H1 (cell line): ENCODE measurements at regions not wholly inside any gene's neighbourhood (a gene's known extent, or its start where the extent isn't known, plus 50 kb on each side); places are given as distances from the start of the nearest gene placed in this dataset.

Source experiments
- CTCF ChIA-PET: fragments of 300-600 bp; sonication (Branson Sonifier 250); formaldehyde crosslinking; loops from one replicate; lab custom pipeline; 2021; ENCODE audit not compliant: partially characterized antibody; lab: Charles Lee
- POLR2A ChIA-PET: fragments of 300-600 bp; sonication (Branson Sonifier 250); formaldehyde crosslinking; loops from one replicate; lab custom pipeline; 2021; ENCODE audit warnings: inconsistent platforms; ENCODE audit not compliant: partially characterized antibody; lab: Charles Lee
- DNase-seq, 2 experiments: peaks; one replicate each; pipeline versions ENCODE4 v3.0.0 to v3.0.0-alpha.2; 2010 to 2022; ENCODE audit warnings: low spot score in 2 of 2, low read depth in 1 of 2, mixed read lengths in 1 of 2
- FAIRE-seq: peaks from 2 replicates; lab custom pipeline; 2011; peaks lifted over from hg19 to GRCh38; lab: Jason Lieb, UNC
- H2AFZ ChIP-seq: 2 replicates; pipeline ENCODE4 v1.8.1; 2012; ENCODE audit warnings: low read length, inconsistent platforms
- H2AK5ac ChIP-seq: 2 replicates; pipeline ENCODE4 v1.6.1; 2013; ENCODE audit warnings: low read depth, low read length
- H2BK120ac ChIP-seq: replicated peaks from 2 replicates; pipeline ENCODE3; 2013; ENCODE audit warnings: low read depth, low read length, inconsistent platforms
- H2BK12ac ChIP-seq: 2 replicates; pipeline ENCODE4 v1.6.1; 2013; ENCODE audit warnings: low read depth, low read length
- H2BK15ac ChIP-seq: 2 replicates; pipeline ENCODE4 v1.6.1; 2013; ENCODE audit warnings: low read length
- H2BK20ac ChIP-seq: 2 replicates; pipeline ENCODE4 v1.6.1; 2013; ENCODE audit warnings: low read length
- H2BK5ac ChIP-seq: 2 replicates; pipeline ENCODE4 v1.6.1; 2013; ENCODE audit warnings: low read depth, low read length
- H3K14ac ChIP-seq: 2 replicates; pipeline ENCODE4 v1.6.1; 2013; ENCODE audit warnings: inconsistent platforms; ENCODE audit not compliant: insufficient read length
- H3K18ac ChIP-seq: 2 replicates; pipeline ENCODE4 v1.6.1; 2013; ENCODE audit warnings: low read length; ENCODE audit errors: extremely low read depth
- H3K23ac ChIP-seq: 2 replicates; pipeline ENCODE4 v1.6.1; 2013; ENCODE audit warnings: inconsistent platforms; ENCODE audit not compliant: insufficient read length
- H3K23me2 ChIP-seq: 2 replicates; pipeline ENCODE4 v1.6.1; 2013; ENCODE audit warnings: low read depth, low read length
- H3K27ac ChIP-seq: 2 replicates; pipeline ENCODE4 v1.6.1; 2011; ENCODE audit warnings: low read depth, low read length, inconsistent platforms
- H3K27me3 ChIP-seq, 4 experiments: replicated peaks in 1 of 4; 1 replicate in 1 of 4; 2 replicates in 3 of 4; pipeline versions ENCODE4 v1.6.1 to v1.8.1; 2011 to 2013; ENCODE audit warnings: low read length in 3 of 4, mild to moderate bottlenecking in 3 of 4, inconsistent platforms in 2 of 4, mixed read lengths in 2 of 4, moderate library complexity in 1 of 4; ENCODE audit not compliant: control insufficient read depth in 3 of 4, insufficient read depth in 3 of 4; ENCODE audit errors: extremely low read depth in 1 of 4
- H3K36me3 ChIP-seq, 4 experiments: 2 replicates each; pipeline versions ENCODE4 v1.6.1 to v1.8.1; 2011 to 2013; ENCODE audit warnings: mild to moderate bottlenecking in 4 of 4, low read length in 3 of 4, moderate library complexity in 2 of 4, control low read depth in 1 of 4, inconsistent platforms in 1 of 4; ENCODE audit not compliant: insufficient read depth in 4 of 4, control insufficient read depth in 2 of 4
- H3K4ac ChIP-seq: replicated peaks from 2 replicates; pipeline ENCODE3; 2013; ENCODE audit warnings: low read length, low read depth, mixed read lengths, inconsistent platforms; ENCODE audit not compliant: insufficient read length
- H3K4me1 ChIP-seq, 4 experiments: replicated peaks in 1 of 4; 1 replicate in 1 of 4; 2 replicates in 3 of 4; pipeline versions ENCODE4 v1.6.1 to v1.8.1; 2011 to 2013; ENCODE audit warnings: low read length in 3 of 4, inconsistent platforms in 2 of 4, mixed read lengths in 1 of 4; ENCODE audit not compliant: insufficient read depth in 4 of 4, control insufficient read depth in 3 of 4
- H3K4me2 ChIP-seq, 2 experiments: 2 replicates each; pipeline versions ENCODE4 v1.6.1 to v1.8.1; 2011 to 2013; ENCODE audit warnings: low read depth in 2 of 2, low read length in 2 of 2, control low read depth in 1 of 2, inconsistent platforms in 1 of 2, mild to moderate bottlenecking in 1 of 2; ENCODE audit not compliant: insufficient read depth in 1 of 2
- H3K4me3 ChIP-seq, 4 experiments: fragments of 200-600, 300-600 bp in 1 of 4; sonication (generic), shearing (Covaris generic), sonication (Bioruptor Twin) in 1 of 4; 2 replicates each; pipeline versions ENCODE4 v1.5.1 to v1.8.1; 2011 to 2016; ENCODE audit warnings: low read length in 4 of 4, low read depth in 3 of 4, control low read depth in 2 of 4, inconsistent platforms in 2 of 4, mild to moderate bottlenecking in 2 of 4, mixed read lengths in 1 of 4, moderate library complexity in 1 of 4; ENCODE audit not compliant: insufficient read depth in 2 of 4; ENCODE audit errors: extremely low read depth in 1 of 4
- H3K56ac ChIP-seq: replicated peaks from 2 replicates; pipeline ENCODE3; 2013; ENCODE audit warnings: low read depth, mild to moderate bottlenecking, mixed read lengths, low read length, inconsistent platforms; ENCODE audit not compliant: insufficient read length
- H3K79me1 ChIP-seq: 2 replicates; pipeline ENCODE4 v1.6.1; 2013; ENCODE audit warnings: low read depth, low read length, control low read depth
- H3K79me2 ChIP-seq, 2 experiments: 2 replicates each; pipeline versions ENCODE4 v1.6.1 to v1.8.1; 2012 to 2013; ENCODE audit warnings: low read length in 2 of 2, mild to moderate bottlenecking in 2 of 2, inconsistent platforms in 1 of 2; ENCODE audit not compliant: insufficient read depth in 2 of 2, control insufficient read depth in 1 of 2
- H3K9ac ChIP-seq, 4 experiments: replicated peaks in 1 of 4; 1 replicate in 1 of 4; 2 replicates in 3 of 4; pipeline versions ENCODE4 v1.6.1 to v1.8.1; 2011 to 2013; ENCODE audit warnings: low read depth in 3 of 4, low read length in 3 of 4, control low read depth in 2 of 4, mild to moderate bottlenecking in 2 of 4, moderate library complexity in 2 of 4, inconsistent platforms in 1 of 4; ENCODE audit errors: extremely low read depth in 1 of 4
- H3K9me3 ChIP-seq, 2 experiments: 2 replicates each; pipeline versions ENCODE4 v1.6.1 to v1.8.1; 2012 to 2013; ENCODE audit warnings: mild to moderate bottlenecking in 2 of 2, moderate library complexity in 2 of 2, control low read depth in 1 of 2, inconsistent platforms in 1 of 2, low read depth in 1 of 2, low read length in 1 of 2, mixed read lengths in 1 of 2; ENCODE audit not compliant: insufficient read depth in 2 of 2
- H4K20me1 ChIP-seq, 2 experiments: replicated peaks in 1 of 2; 2 replicates each; pipeline versions ENCODE3 to v1.8.1; 2011 to 2013; ENCODE audit warnings: inconsistent platforms in 2 of 2, low read length in 2 of 2, mild to moderate bottlenecking in 1 of 2; ENCODE audit not compliant: insufficient read depth in 2 of 2, control insufficient read depth in 1 of 2
- H4K5ac ChIP-seq: 2 replicates; pipeline ENCODE4 v1.6.1; 2013; ENCODE audit warnings: low read length, low read depth, mixed read lengths, inconsistent platforms; ENCODE audit not compliant: insufficient read length
- H4K8ac ChIP-seq: 2 replicates; pipeline ENCODE4 v1.8.0; 2013; ENCODE audit warnings: mild to moderate bottlenecking, moderate library complexity, low read length, inconsistent platforms; ENCODE audit not compliant: insufficient read depth; ENCODE audit errors: extremely low read depth
- H4K91ac ChIP-seq: replicated peaks from 2 replicates; pipeline ENCODE3; 2013; ENCODE audit warnings: low read length, mixed read lengths, inconsistent platforms; ENCODE audit not compliant: insufficient read length
- RXRA ChIP-seq: IDR thresholded peaks from 2 replicates; pipeline ENCODE4 v1.6.1; 2011; ENCODE audit warnings: low read depth, mild to moderate bottlenecking, low read length, moderate library complexity; ENCODE audit not compliant: insufficient read depth
- WGBS, 2 experiments: shearing (Covaris generic) in 1 of 2; methylation state at CpG; one replicate each; pipeline versions ENCODE4 v1.1.6 to v1.1.7; 2013 to 2015; ENCODE audit warnings: low lambda C conversion rate in 2 of 2, mixed read lengths in 2 of 2, inconsistent platforms in 1 of 2, low coverage in 1 of 2, missing lambda C conversion rate in 1 of 2; ENCODE audit not compliant: insufficient replicate concordance in 2 of 2, insufficient coverage in 1 of 2, insufficient read length in 1 of 2; ENCODE audit errors: extremely low coverage in 1 of 2, missing lambda C conversion rate in 1 of 2; 5-methylcytosine and 5-hydroxymethylcytosine counted together

- no peak overlapping the region for H3K56ac ChIP-seq
- no peaks in the 10 kb centered on the region for H3K79me1 ChIP-seq
- no peak overlapping the region for H4K8ac ChIP-seq
- H3K4ac ChIP-seq: no peak overlapping the region
- CTCF ChIA-PET: interaction anchor here (0.8 kb wide), 1 partner anchor 72 kb away, joined by 3 read pairs; no protein-coding TSS in a partner anchor
- no peak overlapping the region for H4K91ac ChIP-seq
- H3K23me2 ChIP-seq: no peaks in the 10 kb centered on the region
- FAIRE-seq: no peak
- POLR2A ChIA-PET: no interaction called here
- no peak overlapping the region for H3K23ac ChIP-seq
- H2BK20ac ChIP-seq: no peak overlapping the region
- H3K18ac ChIP-seq: no peak overlapping the region
- no peak overlapping the region for H2AFZ ChIP-seq
- no peak for DNase-seq
- no peak overlapping the region for H3K14ac ChIP-seq
- H3K9ac ChIP-seq: no peak overlapping the region
- no peak overlapping the region for H3K4me3 ChIP-seq
- H2BK120ac ChIP-seq: no peak overlapping the region
- H2AK5ac ChIP-seq: no peak overlapping the region
- peaks cover 4 to 19% of the 10 kb centered on the region in 2 experiments for H3K9me3 ChIP-seq
- H3K27me3 ChIP-seq: no peaks in the 10 kb centered on the region
- WGBS, 2 experiments: 90% methylated on average over 3 of the region's 3 CpGs; no CpG with 5 or more reads in 1 of the 2 experiments
- H2BK15ac ChIP-seq: no peak overlapping the region
- no peak overlapping the region for H2BK12ac ChIP-seq
- H4K5ac ChIP-seq: no peak overlapping the region
- no peaks in the 10 kb centered on the region for H3K79me2 ChIP-seq
- H3K27ac ChIP-seq: no peak overlapping the region
- no peak for TF ChIP-seq RXRA
- no peaks in the 10 kb centered on the region for H3K4me1 ChIP-seq
- H4K20me1 ChIP-seq: no peaks in the 10 kb centered on the region
- H3K36me3 ChIP-seq: peaks cover 0 to 6% (median 0%) of the 10 kb centered on the region in 4 experiments; a peak in 2 of 8 replicates
- no peak overlapping the region for H2BK5ac ChIP-seq
- no peak overlapping the region for H3K4me2 ChIP-seq
Measured at GRCh38 chr6:169028343-169028742, 225.3 kb downstream of the THBS2 start.
